ENCODE measurements at regions not wholly inside any gene's neighbourhood (a gene's known extent, or its start where the extent isn't known, plus 50 kb on each side); places are given as distances from the start of the nearest gene placed in this dataset.

DNA sequence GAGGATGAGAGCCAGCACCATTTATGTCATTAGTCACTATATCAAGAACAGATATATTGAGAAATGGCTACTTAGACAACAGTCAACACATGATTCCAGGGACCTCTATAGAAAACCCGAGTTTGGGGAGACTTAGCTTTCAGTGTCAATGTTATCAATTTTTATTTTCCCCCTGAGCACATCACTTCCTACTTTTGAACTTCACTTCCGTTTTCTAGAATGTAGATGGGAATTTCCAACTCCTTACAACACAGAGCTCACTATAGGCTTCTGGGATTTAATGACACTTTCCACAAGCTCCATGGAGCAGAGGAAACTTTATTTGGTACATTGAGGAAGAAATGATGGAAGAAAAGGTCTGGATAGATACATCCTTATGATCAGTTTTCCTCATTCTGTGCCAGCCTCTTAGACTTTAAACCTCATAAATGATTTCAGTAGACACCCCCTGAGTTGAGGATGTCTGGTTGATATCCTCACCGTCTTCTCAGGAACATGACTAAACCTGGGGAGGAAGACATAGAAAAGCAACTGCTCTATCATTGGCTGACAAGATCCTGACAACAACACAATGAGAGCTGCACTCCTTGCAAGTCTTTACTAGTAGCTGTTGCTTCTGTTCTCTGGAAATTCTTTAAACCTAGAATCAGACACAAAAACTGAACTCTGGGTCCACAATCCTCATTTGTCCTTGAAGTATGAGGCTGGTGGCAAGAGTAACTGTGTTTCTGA lies 449.4 kb upstream of the OR4E1 start:
- TF ChIP-seq RARB (CRISPR knock-in tag; IDR thresholded peaks at IDR 0.05) = no peak
- TF ChIP-seq PPARA (CRISPR knock-in tag; IDR thresholded peaks at IDR 0.05; ENCODE audit: borderline replicate concordance) = no peak
- no peak for TF ChIP-seq ZFP30 (CRISPR knock-in tag; IDR thresholded peaks at IDR 0.05)
- no peak for TF ChIP-seq POU6F1 (CRISPR knock-in tag; IDR thresholded peaks at IDR 0.05; ENCODE audit: borderline replicate concordance, low read depth)
- no peak for TF ChIP-seq ZC3H10 (CRISPR knock-in tag; IDR thresholded peaks at IDR 0.05)
- TF ChIP-seq ISL1 (CRISPR knock-in tag; IDR thresholded peaks at IDR 0.05) = no peak
- TF ChIP-seq ARNTL (CRISPR knock-in tag; IDR thresholded peaks at IDR 0.05; ENCODE audit: borderline replicate concordance, low read depth) = no peak
- no peak for TF ChIP-seq SNAI2 (CRISPR knock-in tag; IDR thresholded peaks at IDR 0.05)
- no peak for TF ChIP-seq TSHZ2 (CRISPR knock-in tag; IDR thresholded peaks at IDR 0.05)
- TF ChIP-seq CREB5 (CRISPR knock-in tag; IDR thresholded peaks at IDR 0.05; ENCODE audit: low read depth) = no peak
- TF ChIP-seq ZFP3 (CRISPR knock-in tag; IDR thresholded peaks at IDR 0.05) = no peak
- no peak for TF ChIP-seq CSRNP3 (CRISPR knock-in tag; IDR thresholded peaks at IDR 0.05)
- no peak for TF ChIP-seq GLIS3 (CRISPR knock-in tag; IDR thresholded peaks at IDR 0.05)
- no peak for TF ChIP-seq TOX (CRISPR knock-in tag; IDR thresholded peaks at IDR 0.05; ENCODE audit: borderline replicate concordance)
- ATAC-seq = no peak

- TF ChIP-seq ZNF565 (CRISPR knock-in tag; conservative IDR thresholded peaks at IDR 0.05; ENCODE audit: low read depth) = no peak
- no peak for TF ChIP-seq ZNF8 (CRISPR knock-in tag; IDR thresholded peaks at IDR 0.05)
- no peak for TF ChIP-seq BACH2 (CRISPR knock-in tag; IDR thresholded peaks at IDR 0.05; ENCODE audit: borderline replicate concordance)
- no peak for TF ChIP-seq POU6F1 (CRISPR knock-in tag; IDR thresholded peaks at IDR 0.05; ENCODE audit: borderline replicate concordance, low read depth)
- no peak for TF ChIP-seq CSRNP3 (CRISPR knock-in tag; IDR thresholded peaks at IDR 0.05)
- no peak for TF ChIP-seq ESRRG (CRISPR knock-in tag; IDR thresholded peaks at IDR 0.05)
- no peak for TF ChIP-seq ARNTL (CRISPR knock-in tag; IDR thresholded peaks at IDR 0.05; ENCODE audit: borderline replicate concordance, low read depth)
- TF ChIP-seq CREB5 (CRISPR knock-in tag; IDR thresholded peaks at IDR 0.05; ENCODE audit: low read depth) = no peak
- TF ChIP-seq PPARA (CRISPR knock-in tag; IDR thresholded peaks at IDR 0.05; ENCODE audit: borderline replicate concordance) = no peak
- no peak for TF ChIP-seq TCF4 (CRISPR knock-in tag; IDR thresholded peaks at IDR 0.05; ENCODE audit: borderline replicate concordance)
- TF ChIP-seq CSDC2 (CRISPR knock-in tag; IDR thresholded peaks at IDR 0.05) = no peak
- no peak for TF ChIP-seq ZNF70 (CRISPR knock-in tag; IDR thresholded peaks at IDR 0.05)
- TF ChIP-seq ISL1 (CRISPR knock-in tag; IDR thresholded peaks at IDR 0.05) = no peak
- TF ChIP-seq RARB (CRISPR knock-in tag; IDR thresholded peaks at IDR 0.05) = no peak
- TF ChIP-seq ZFP30 (CRISPR knock-in tag; IDR thresholded peaks at IDR 0.05) = no peak
- no peak for TF ChIP-seq OSR1 (CRISPR knock-in tag; IDR thresholded peaks at IDR 0.05)
- no peak for TF ChIP-seq SNAI2 (CRISPR knock-in tag; IDR thresholded peaks at IDR 0.05)
- no peak for TF ChIP-seq TSHZ2 (CRISPR knock-in tag; IDR thresholded peaks at IDR 0.05)
- ATAC-seq = no peak
Measured at GRCh38 chr14:22122227-22122818, 448.7 kb upstream of the OR4E1 start.
